Endothelial cell of umbilical vein (primary cell): ENCODE measurements at regions not wholly inside any gene's neighbourhood (a gene's known extent, or its start where the extent isn't known, plus 50 kb on each side); places are given as distances from the start of the nearest gene placed in this dataset.

Source experiments
- BruUV-seq: library from RNA; stranded (reverse); fragments of 400-500 nt; replicated peaks from 2 replicates; lab custom pipeline; 2021; lab: Mats Ljungman, UMichigan
- CTCF ChIA-PET: fragments of 300-600, 350-600 bp; sonication (Branson Sonifier 250); formaldehyde crosslinking; loops from one replicate; lab custom pipeline; 2021; ENCODE audit warnings: antibody characterized with exemption, inconsistent platforms; lab: Charles Lee
- POLR2A ChIA-PET: fragments of 300-600, 350-600 bp; sonication (Branson Sonifier 250); formaldehyde crosslinking; loops from one replicate; lab custom pipeline; 2021; ENCODE audit warnings: antibody characterized with exemption, inconsistent platforms; lab: Charles Lee
- DNase-seq: peaks from one replicate; pipeline ENCODE4 v3.0.0-alpha.2; 2011; ENCODE audit warnings: low read depth, low spot score
- FAIRE-seq: peaks from 2 replicates; lab custom pipeline; 2011; peaks lifted over from hg19 to GRCh38; lab: Jason Lieb, UNC
- H2AFZ ChIP-seq: 2 replicates; pipeline ENCODE4 v1.6.0; 2012; ENCODE audit warnings: low read depth, low read length, control low read depth, inconsistent platforms
- H3K27ac ChIP-seq: 2 replicates; pipeline ENCODE4 v1.5.1; 2011; ENCODE audit warnings: low read depth, mild to moderate bottlenecking, control low read depth, low read length, moderate library complexity; ENCODE audit not compliant: insufficient read depth
- H3K27me3 ChIP-seq, 2 experiments: 2 replicates each; pipeline versions ENCODE4 v1.6.0 to v1.6.1; 2011; ENCODE audit warnings: low read length in 2 of 2, mixed read lengths in 1 of 2; ENCODE audit not compliant: control insufficient read depth in 2 of 2, insufficient read depth in 2 of 2
- H3K36me3 ChIP-seq, 2 experiments: 2 replicates in 1 of 2; 3 replicates in 1 of 2; pipeline ENCODE4 v1.5.1; 2011; ENCODE audit warnings: low read length in 2 of 2, mild to moderate bottlenecking in 1 of 2, moderate library complexity in 1 of 2; ENCODE audit not compliant: control insufficient read depth in 2 of 2, insufficient read depth in 2 of 2; ENCODE audit errors: extremely low read depth in 1 of 2
- H3K4me1 ChIP-seq: 3 replicates; pipeline ENCODE4 v1.5.1; 2011; ENCODE audit warnings: mild to moderate bottlenecking, low read length; ENCODE audit not compliant: control insufficient read depth, insufficient read depth; ENCODE audit errors: extremely low read depth
- H3K4me2 ChIP-seq: 2 replicates; pipeline ENCODE4 v1.6.1; 2011; ENCODE audit warnings: low read length, control low read depth, mixed read lengths; ENCODE audit not compliant: insufficient read depth
- H3K4me3 ChIP-seq, 3 experiments: fragments of 200-600 bp in 1 of 3; sonication (generic), shearing (Covaris generic) in 1 of 3; replicated peaks in 1 of 3; 2 replicates each; pipeline ENCODE4 v1.5.1; 2011 to 2016; ENCODE audit warnings: control low read depth in 3 of 3, low read length in 3 of 3, mild to moderate bottlenecking in 2 of 3, inconsistent platforms in 1 of 3, low read depth in 1 of 3, moderate library complexity in 1 of 3; ENCODE audit not compliant: insufficient read depth in 1 of 3
- H3K79me2 ChIP-seq: 2 replicates; pipeline ENCODE4 v1.6.0; 2012; ENCODE audit warnings: low read length, inconsistent platforms; ENCODE audit not compliant: control insufficient read depth, insufficient read depth
- H3K9ac ChIP-seq: replicated peaks from 2 replicates; pipeline ENCODE3; 2011; ENCODE audit warnings: low read length, control low read depth; ENCODE audit not compliant: insufficient read depth; ENCODE audit errors: extremely low read depth
- H3K9me1 ChIP-seq: replicated peaks from 3 replicates; pipeline ENCODE4 v1.6.0; 2011; ENCODE audit warnings: mild to moderate bottlenecking, low read length; ENCODE audit not compliant: control insufficient read depth, insufficient read depth; ENCODE audit errors: extremely low read depth
- H3K9me3 ChIP-seq: replicated peaks from 2 replicates; pipeline ENCODE4 v1.5.1; 2012; ENCODE audit warnings: low read length, inconsistent platforms; ENCODE audit not compliant: control insufficient read depth, insufficient read depth
- H4K20me1 ChIP-seq: replicated peaks from 2 replicates; pipeline ENCODE3; 2011; ENCODE audit warnings: mild to moderate bottlenecking, low read length; ENCODE audit not compliant: control insufficient read depth, insufficient read depth; ENCODE audit errors: extremely low read depth
- EZH2 ChIP-seq: IDR thresholded peaks from 2 replicates; pipeline ENCODE4 v1.6.1; 2012; ENCODE audit warnings: borderline replicate concordance, low read depth, mild to moderate bottlenecking, moderate library complexity, low read length, inconsistent platforms; ENCODE audit not compliant: severe bottlenecking
- FOS ChIP-seq: IDR thresholded peaks from 2 replicates; pipeline ENCODE4 v1.6.1; 2011; ENCODE audit warnings: mild to moderate bottlenecking, low read length, moderate library complexity, borderline replicate concordance; ENCODE audit not compliant: insufficient read depth
- GATA2 ChIP-seq: IDR thresholded peaks from 2 replicates; pipeline ENCODE4 v1.7.0; 2011; ENCODE audit warnings: low read depth, mild to moderate bottlenecking, moderate library complexity, mixed read lengths, low read length; ENCODE audit not compliant: insufficient read length, insufficient read depth
- JUN ChIP-seq: IDR thresholded peaks from 2 replicates; pipeline ENCODE4 v1.6.1; 2011; ENCODE audit warnings: borderline replicate concordance, low read depth; ENCODE audit not compliant: insufficient read length, insufficient read depth
- MAX ChIP-seq: IDR thresholded peaks from 2 replicates; pipeline ENCODE4 v1.6.1; 2011; ENCODE audit not compliant: insufficient read depth, insufficient read length
- MYC ChIP-seq: IDR thresholded peaks from one replicate; pipeline ENCODE4 v1.6.1; 2011; ENCODE audit warnings: mild to moderate bottlenecking, low read depth, low read length
- POLR2A ChIP-seq: IDR thresholded peaks from 2 replicates; pipeline ENCODE4 v1.6.1; 2012; ENCODE audit warnings: low read depth, mild to moderate bottlenecking, control low read depth, low read length
- POLR2AphosphoS5 ChIP-seq: IDR thresholded peaks from 2 replicates; pipeline ENCODE4 v1.6.1; 2012; ENCODE audit warnings: low read depth, mild to moderate bottlenecking, control low read depth, low read length, moderate library complexity; ENCODE audit not compliant: insufficient read depth
- dilution Hi-C: fragments of 300-500 bp; cut with MboI; formaldehyde crosslinking; loops from one replicate; pipeline ENCODE4 v1.15.0; 2019; ENCODE audit warnings: low sequenced_read_pairs; ENCODE audit not compliant: extremely low pct_ligation_motif_present
- intact Hi-C: fragments of 100-400 bp; cut with micrococcal nuclease; formaldehyde crosslinking; loops from one replicate; pipeline ENCODE4 v1.10.0; 2022
- TF ChIP-seq, protein P1 (sequence below), 2 donors: IDR thresholded peaks; 1 replicate in 1 of 2; 2 replicates in 1 of 2; pipeline ENCODE4 v1.5.1; 2011; ENCODE audit warnings: low read length in 2 of 2, mild to moderate bottlenecking in 2 of 2, moderate library complexity in 2 of 2, control low read depth in 1 of 2, inconsistent platforms in 1 of 2, low read depth in 1 of 2; ENCODE audit not compliant: insufficient read depth in 1 of 2; ENCODE audit errors: extremely low read depth in 1 of 2

GRCh38 chr18:55811925-55812324 is 223.9 kb upstream of the TCF4 start:
- DNase-seq (peak; percentile 50), FAIRE-seq (no peak)
- TF ChIP-seq JUN, result no peak
- no peak for TF ChIP-seq MYC
- TF ChIP-seq EZH2, result no peak
- TF ChIP-seq MAX, result no peak
- TF ChIP-seq GATA2, result no peak
- no peak for TF ChIP-seq POLR2A
- no peak for TF ChIP-seq FOS
- no peak for TF ChIP-seq POLR2AphosphoS5
- TF ChIP-seq, protein P1, sequence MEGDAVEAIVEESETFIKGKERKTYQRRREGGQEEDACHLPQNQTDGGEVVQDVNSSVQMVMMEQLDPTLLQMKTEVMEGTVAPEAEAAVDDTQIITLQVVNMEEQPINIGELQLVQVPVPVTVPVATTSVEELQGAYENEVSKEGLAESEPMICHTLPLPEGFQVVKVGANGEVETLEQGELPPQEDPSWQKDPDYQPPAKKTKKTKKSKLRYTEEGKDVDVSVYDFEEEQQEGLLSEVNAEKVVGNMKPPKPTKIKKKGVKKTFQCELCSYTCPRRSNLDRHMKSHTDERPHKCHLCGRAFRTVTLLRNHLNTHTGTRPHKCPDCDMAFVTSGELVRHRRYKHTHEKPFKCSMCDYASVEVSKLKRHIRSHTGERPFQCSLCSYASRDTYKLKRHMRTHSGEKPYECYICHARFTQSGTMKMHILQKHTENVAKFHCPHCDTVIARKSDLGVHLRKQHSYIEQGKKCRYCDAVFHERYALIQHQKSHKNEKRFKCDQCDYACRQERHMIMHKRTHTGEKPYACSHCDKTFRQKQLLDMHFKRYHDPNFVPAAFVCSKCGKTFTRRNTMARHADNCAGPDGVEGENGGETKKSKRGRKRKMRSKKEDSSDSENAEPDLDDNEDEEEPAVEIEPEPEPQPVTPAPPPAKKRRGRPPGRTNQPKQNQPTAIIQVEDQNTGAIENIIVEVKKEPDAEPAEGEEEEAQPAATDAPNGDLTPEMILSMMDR (IDR thresholded peaks at IDR 0.05; ENCODE audit: extremely low read depth in 1 of 2, insufficient read depth in 1 of 2, low read depth in 1 of 2, low read length in 2 of 2), result no peak
- no peak overlapping the region for H3K27ac ChIP-seq
- no peaks in the 10 kb centered on the region for H3K4me1 ChIP-seq
- intact Hi-C loops (no loop called here), dilution Hi-C loops (no loop called here)
- no peaks in the 10 kb centered on the region for H3K9me3 ChIP-seq
- BruUV-seq, result no TSS peak
- no peak overlapping the region for H3K4me3 ChIP-seq
- no peaks in the 10 kb centered on the region for H3K27me3 ChIP-seq
- no peaks in the 10 kb centered on the region for H3K9me1 ChIP-seq
- H3K9ac ChIP-seq, result no peak overlapping the region
- ChIA-PET POLR2A (interaction anchor here (0.7 kb wide), 1 partner anchor 488 kb away, joined by 3 read pairs; no protein-coding TSS in a partner anchor), CTCF (interaction anchor here (0.7 to 1.5 kb wide), 3 partner anchors 10 to 578 kb away, joined by 3 to 5 read pairs (median 3); no protein-coding TSS in a partner anchor)
- H4K20me1 ChIP-seq, result no peaks in the 10 kb centered on the region
- no peaks in the 10 kb centered on the region for H3K79me2 ChIP-seq
- no peak overlapping the region for H3K4me2 ChIP-seq
- no peak overlapping the region for H2AFZ ChIP-seq
- H3K36me3 ChIP-seq, result no peaks in the 10 kb centered on the region
